Retina (tissue), 1 donor: ENCODE measurements at regions not wholly inside any gene's neighbourhood (a gene's known extent, or its start where the extent isn't known, plus 50 kb on each side); places are given as distances from the start of the nearest gene placed in this dataset.

ENCODE experiments used
- DNase-seq: peaks from one replicate; pipeline ENCODE4 v3.0.0-alpha.2; 2016

- no peak for DNase-seq
Measured at GRCh38 chr21:27114111-27114510, 147.2 kb upstream of the ADAMTS5 start.

GRCh38 chr21:27112186-27112585 is 145.3 kb upstream of the ADAMTS5 start:
- DNase-seq = no peak

GRCh38 chr21:27110956-27111355 is 144.1 kb upstream of the ADAMTS5 start:
- DNase-seq = no peak

- DNase-seq = no peak
Measured at GRCh38 chr21:27108701-27109100, 141.8 kb upstream of the ADAMTS5 start.

- no peak for DNase-seq
Measured at GRCh38 chr21:27108228-27108627, 141.3 kb upstream of the ADAMTS5 start.

- no peak for DNase-seq
Measured at GRCh38 chr21:27104846-27105431, 138.1 kb upstream of the ADAMTS5 start.

GRCh38 chr21:27103768-27104167 is 136.9 kb upstream of the ADAMTS5 start:
- DNase-seq = no peak

- DNase-seq = no peak
Measured at GRCh38 chr21:27101523-27101922, 134.6 kb upstream of the ADAMTS5 start.

- DNase-seq = no peak
Measured at GRCh38 chr21:27094184-27094948, 127.5 kb upstream of the ADAMTS5 start.

- no peak for DNase-seq
Measured at GRCh38 chr21:27086630-27087029, 119.7 kb upstream of the ADAMTS5 start.

GRCh38 chr21:27086186-27086585 is 119.3 kb upstream of the ADAMTS5 start:
- no peak for DNase-seq

- no peak for DNase-seq
Measured at GRCh38 chr21:27085387-27085786, 118.5 kb upstream of the ADAMTS5 start.

- DNase-seq = no peak
Measured at GRCh38 chr21:27083144-27083543, 116.3 kb upstream of the ADAMTS5 start.

GRCh38 chr21:27082431-27083010 is 115.6 kb upstream of the ADAMTS5 start:
- DNase-seq = no peak

GRCh38 chr21:27079636-27080240 is 112.8 kb upstream of the ADAMTS5 start:
- no peak for DNase-seq

GRCh38 chr21:27078915-27079314 is 112.0 kb upstream of the ADAMTS5 start:
- no peak for DNase-seq

GRCh38 chr21:27077501-27077900 is 110.6 kb upstream of the ADAMTS5 start:
- DNase-seq = no peak

GRCh38 chr21:27076025-27076424 is 109.1 kb upstream of the ADAMTS5 start:
- DNase-seq = no peak

- no peak for DNase-seq
Measured at GRCh38 chr21:27070861-27071670, 104.2 kb upstream of the ADAMTS5 start.

- no peak for DNase-seq
Measured at GRCh38 chr21:27068811-27069210, 101.9 kb upstream of the ADAMTS5 start.

- DNase-seq = no peak
Measured at GRCh38 chr21:27067226-27067625, 100.3 kb upstream of the ADAMTS5 start.

GRCh38 chr21:27062443-27062842 is 95.6 kb upstream of the ADAMTS5 start:
- DNase-seq = no peak

- DNase-seq = no peak
Measured at GRCh38 chr21:27061770-27062169, 94.9 kb upstream of the ADAMTS5 start.
